Activated CD4-positive, CD25-positive, alpha-beta regulatory T cell treated with anti-CD3 and anti-CD28 coated beads, Interleukin-2, amount 50 U/mL, for 24 hours (primary cell): ENCODE measurements at regions not wholly inside any gene's neighbourhood (a gene's known extent, or its start where the extent isn't known, plus 50 kb on each side); places are given as distances from the start of the nearest gene placed in this dataset.
"Not testable (repeated sequence)": the region's sequence is repeated elsewhere in the genome, so short reads cannot be mapped to it uniquely, and the experiment has no call there.

Source experiments
- ATAC-seq, 2 donors: fragments of 150-1000 bp; cut with Tn5 transposase; one replicate each; pipeline ENCODE4 v1.10.0; 2021; ENCODE audit warnings: mild to moderate bottlenecking in 1 of 2, moderate library complexity in 1 of 2

- no peak for ATAC-seq
Observed at GRCh38 chr12:100083308-100083707, 59.4 kb downstream of the BLTP3B start.

GRCh38 chr12:100078777-100079176 lies 63.9 kb downstream of the BLTP3B start:
- ATAC-seq: not testable (repeated sequence)

- no peak for ATAC-seq
Observed at GRCh38 chr12:100077367-100077766, 65.3 kb downstream of the BLTP3B start.

DNA sequence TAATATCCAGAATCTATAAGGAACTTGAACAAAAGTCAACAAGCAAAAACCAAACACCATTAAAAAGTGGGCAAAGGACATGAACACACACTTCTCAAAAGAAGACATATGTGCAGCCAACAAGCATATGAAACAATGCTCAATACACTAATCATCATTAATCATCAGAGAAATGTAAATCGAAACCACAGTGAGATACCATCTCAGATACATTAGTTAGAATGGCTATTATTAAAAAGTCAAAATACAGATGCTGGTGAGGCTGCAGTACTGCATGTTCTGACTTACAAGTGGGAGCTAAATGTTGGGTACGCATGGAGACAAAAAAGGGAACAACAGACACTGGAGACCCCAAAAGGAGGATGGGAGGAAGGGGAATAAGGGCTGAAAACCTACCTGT lies 67.1 kb downstream of the BLTP3B start:
- peak; percentile 67 to 80 for ATAC-seq

GRCh38 chr12:100069795-100070194 lies 72.9 kb downstream of the BLTP3B start:
- no peak for ATAC-seq

DNA sequence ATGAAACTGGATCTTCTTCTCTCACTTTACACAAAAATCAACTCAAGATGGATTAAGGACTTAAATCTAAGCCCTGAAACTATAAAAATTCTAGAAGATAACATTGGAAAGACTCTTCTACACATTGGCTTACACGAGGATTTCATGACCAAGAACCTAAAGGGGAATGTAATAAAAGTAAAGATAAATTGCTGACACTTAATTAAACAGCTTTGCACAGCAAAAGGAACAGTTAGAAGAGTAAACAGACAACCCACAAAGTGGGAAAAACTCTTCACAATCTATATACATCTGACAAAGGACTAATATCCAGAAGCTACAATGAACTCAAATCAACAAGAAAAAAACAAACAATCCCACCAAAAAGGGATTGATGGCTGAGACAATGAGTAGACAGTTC lies 74.4 kb downstream of the BLTP3B start:
- no peak for ATAC-seq

GRCh38 chr12:100061814-100062213 lies 77.1 kb upstream of the ANKS1B start:
- no peak for ATAC-seq

DNA sequence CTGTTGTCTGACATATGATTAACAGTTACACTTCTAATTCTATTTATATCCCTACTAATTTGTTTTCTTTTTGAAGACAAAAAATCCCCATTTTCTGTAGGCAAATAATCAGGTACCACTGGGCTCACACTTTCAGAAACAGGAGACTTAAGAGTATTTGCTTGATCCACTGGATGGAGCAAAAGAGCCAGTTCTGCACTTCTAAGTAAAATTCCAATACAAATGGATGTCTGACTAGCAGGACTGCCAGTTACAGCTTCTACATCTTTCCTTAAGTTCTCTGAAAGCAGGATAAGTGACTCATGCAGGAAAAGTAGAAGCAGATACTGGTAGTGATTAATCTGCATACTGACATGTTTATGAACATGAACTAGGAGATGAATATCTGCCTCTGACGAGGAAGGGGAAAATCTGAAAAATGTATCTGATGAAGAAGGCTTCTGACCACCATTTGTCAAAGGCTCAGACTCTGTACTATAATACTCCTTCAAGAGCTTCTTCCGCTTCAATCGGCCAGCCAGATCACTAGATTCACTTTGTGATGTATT lies 73.8 kb upstream of the ANKS1B start:
- ATAC-seq: no peak

GRCh38 chr12:100046202-100046601 lies 61.5 kb upstream of the ANKS1B start:
- not testable (repeated sequence) for ATAC-seq

DNA sequence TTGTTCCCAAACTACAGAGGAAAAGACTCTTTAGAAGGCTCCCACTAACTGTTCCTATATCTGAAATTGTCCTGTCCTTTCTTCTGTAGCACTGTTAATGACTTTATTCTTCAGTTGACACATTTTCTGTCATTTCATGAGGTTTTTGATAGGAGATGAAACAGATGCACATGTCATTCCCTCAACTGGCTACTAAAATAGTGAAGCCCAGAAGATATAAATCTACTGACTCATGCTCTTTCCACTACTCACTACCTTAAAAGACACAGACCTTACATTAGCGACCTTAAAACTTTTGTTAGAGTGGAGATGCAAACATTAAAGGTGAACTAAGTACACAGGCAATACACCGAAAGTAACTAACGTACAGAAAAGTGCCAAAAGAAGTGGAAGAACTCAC lies 59.5 kb upstream of the ANKS1B start:
- ATAC-seq: no peak

- ATAC-seq: no peak
Observed at GRCh38 chr12:100043631-100044030, 58.9 kb upstream of the ANKS1B start.
